ENCODE measurements at regions not wholly inside any gene's neighbourhood (a gene's known extent, or its start where the extent isn't known, plus 50 kb on each side); places are given as distances from the start of the nearest gene placed in this dataset.

GRCh38 chr10:120355425-120355824 lies 101.6 kb upstream of the PLPP4 start:
- TF ChIP-seq GABPA (IDR thresholded peaks at IDR 0.05; ENCODE audit: low read depth), result no peak
- TF ChIP-seq SPI1 (IDR thresholded peaks at IDR 0.05; ENCODE audit: borderline replicate concordance, low read depth), result no peak
- no peak for TF ChIP-seq REST (IDR thresholded peaks at IDR 0.05; ENCODE audit: insufficient replicate concordance, low read depth)
- TF ChIP-seq CTCF (IDR thresholded peaks at IDR 0.05; ENCODE audit: insufficient read depth, low read length), result no peak
- TF ChIP-seq POLR2AphosphoS5 (IDR thresholded peaks at IDR 0.05; ENCODE audit: low read depth), result no peak
- Histone ChIP-seq H3K27me3 (ENCODE audit: insufficient read depth, poor library complexity, severe bottlenecking) (no peaks in the 10 kb centered on the region), H3K4me3 (replicated peaks; ENCODE audit: insufficient read depth, low read length) (no peak overlapping the region), H3K27ac (replicated peaks) (no peak overlapping the region)
- no peak for DNase-seq (ENCODE audit: low read depth in 1 of 2, low spot score in 1 of 2)

- no peak for DNase-seq (ENCODE audit: low read depth in 1 of 2, low spot score in 1 of 2)
- TF ChIP-seq POLR2AphosphoS5 (IDR thresholded peaks at IDR 0.05; ENCODE audit: low read depth) (no peak), SPI1 (IDR thresholded peaks at IDR 0.05; ENCODE audit: borderline replicate concordance, low read depth) (no peak), GABPA (IDR thresholded peaks at IDR 0.05; ENCODE audit: low read depth) (no peak), REST (IDR thresholded peaks at IDR 0.05; ENCODE audit: insufficient replicate concordance, low read depth) (no peak), CTCF (IDR thresholded peaks at IDR 0.05; ENCODE audit: insufficient read depth, low read length) (no peak)
- H3K27me3 ChIP-seq (ENCODE audit: insufficient read depth, poor library complexity, severe bottlenecking), result no peaks in the 10 kb centered on the region
- no peak overlapping the region for H3K27ac ChIP-seq (replicated peaks)
- no peak overlapping the region for H3K4me3 ChIP-seq (replicated peaks; ENCODE audit: insufficient read depth, low read length)
These were observed 96.5 kb upstream of the PLPP4 start for GRCh38 chr10:120360571-120360970.

- no peak overlapping the region for H3K4me3 ChIP-seq (replicated peaks; ENCODE audit: insufficient read depth, low read length)
- no peak for DNase-seq (ENCODE audit: low read depth in 1 of 2, low spot score in 1 of 2)
- H3K27me3 ChIP-seq (ENCODE audit: insufficient read depth, poor library complexity, severe bottlenecking), result peaks cover 8% of the 10 kb centered on the region
- H3K27ac ChIP-seq (replicated peaks), result no peak overlapping the region
- TF ChIP-seq SPI1 (IDR thresholded peaks at IDR 0.05; ENCODE audit: borderline replicate concordance, low read depth), result no peak
- TF ChIP-seq POLR2AphosphoS5 (IDR thresholded peaks at IDR 0.05; ENCODE audit: low read depth), result no peak
- TF ChIP-seq REST (IDR thresholded peaks at IDR 0.05; ENCODE audit: insufficient replicate concordance, low read depth), result no peak
- TF ChIP-seq CTCF (IDR thresholded peaks at IDR 0.05; ENCODE audit: insufficient read depth, low read length), result no peak
- TF ChIP-seq GABPA (IDR thresholded peaks at IDR 0.05; ENCODE audit: low read depth), result no peak
These were observed 91.2 kb upstream of the PLPP4 start for GRCh38 chr10:120365872-120366271.

All from HL-60 (cell line).